Keratinocyte (primary cell): ENCODE measurements at regions not wholly inside any gene's neighbourhood (a gene's known extent, or its start where the extent isn't known, plus 50 kb on each side); places are given as distances from the start of the nearest gene placed in this dataset.

ENCODE experiments used
- DNase-seq: peaks from one replicate; pipeline ENCODE4 v3.0.0-alpha.2; 2011; ENCODE audit warnings: low read depth, missing footprints, low spot score
- FAIRE-seq: peaks from 2 replicates; lab custom pipeline; 2011; peaks lifted over from hg19 to GRCh38; lab: Jason Lieb, UNC
- H2AFZ ChIP-seq: 2 replicates; pipeline ENCODE4 v1.6.0; 2012; ENCODE audit warnings: low read length, control low read depth, inconsistent platforms; ENCODE audit not compliant: control insufficient read depth
- H3K27ac ChIP-seq: 2 replicates; pipeline ENCODE4 v1.5.1; 2011; ENCODE audit warnings: low read length; ENCODE audit not compliant: control insufficient read depth, insufficient read depth
- H3K27me3 ChIP-seq: 3 replicates; pipeline ENCODE4 v1.6.0; 2011; ENCODE audit warnings: low read length; ENCODE audit not compliant: control insufficient read depth, insufficient read depth; ENCODE audit errors: extremely low read depth
- H3K36me3 ChIP-seq, 2 experiments: 2 replicates in 1 of 2; 3 replicates in 1 of 2; pipeline ENCODE4 v1.5.1; 2011; ENCODE audit warnings: low read length in 2 of 2, mild to moderate bottlenecking in 1 of 2; ENCODE audit not compliant: control insufficient read depth in 2 of 2, insufficient read depth in 2 of 2; ENCODE audit errors: extremely low read depth in 1 of 2
- H3K4me1 ChIP-seq: 3 replicates; pipeline ENCODE4 v1.5.1; 2011; ENCODE audit warnings: low read length; ENCODE audit not compliant: control insufficient read depth, insufficient read depth; ENCODE audit errors: extremely low read depth
- H3K4me2 ChIP-seq: 3 replicates; pipeline ENCODE4 v1.6.0; 2011; ENCODE audit warnings: low read depth, low read length; ENCODE audit not compliant: control insufficient read depth, insufficient read depth; ENCODE audit errors: extremely low read depth
- H3K4me3 ChIP-seq, 3 experiments: fragments of 200-600 bp in 1 of 3; sonication (generic) in 1 of 3; 2 replicates in 2 of 3; 3 replicates in 1 of 3; pipeline ENCODE4 v1.5.1; 2011 to 2016; ENCODE audit warnings: low read length in 3 of 3, mild to moderate bottlenecking in 3 of 3, control low read depth in 2 of 3, inconsistent platforms in 1 of 3, low read depth in 1 of 3, mixed read lengths in 1 of 3, mixed run types in 1 of 3, moderate library complexity in 1 of 3; ENCODE audit not compliant: control insufficient read depth in 2 of 3, insufficient read depth in 2 of 3; ENCODE audit errors: extremely low read depth in 1 of 3
- H3K79me2 ChIP-seq: 2 replicates; pipeline ENCODE4 v1.6.0; 2012; ENCODE audit warnings: low read length; ENCODE audit not compliant: control insufficient read depth, insufficient read depth
- H3K9ac ChIP-seq: 3 replicates; pipeline ENCODE4 v1.6.0; 2011; ENCODE audit warnings: low read length; ENCODE audit not compliant: control insufficient read depth, insufficient read depth; ENCODE audit errors: extremely low read depth
- H3K9me1 ChIP-seq: 3 replicates; pipeline ENCODE4 v1.6.0; 2011; ENCODE audit warnings: low read length; ENCODE audit not compliant: control insufficient read depth, insufficient read depth; ENCODE audit errors: extremely low read depth
- H3K9me3 ChIP-seq: 2 replicates; pipeline ENCODE4 v1.5.1; 2012; ENCODE audit warnings: low read depth, low read length; ENCODE audit not compliant: control insufficient read depth
- H4K20me1 ChIP-seq: 3 replicates; pipeline ENCODE4 v1.6.0; 2011; ENCODE audit warnings: low read length; ENCODE audit not compliant: control insufficient read depth, insufficient read depth; ENCODE audit errors: extremely low read depth
- CTCF ChIP-seq, 3 experiments: IDR thresholded peaks in 1 of 3; conservative IDR thresholded peaks in 1 of 3; optimal IDR thresholded peaks in 1 of 3; 2 replicates in 2 of 3; 3 replicates in 1 of 3; pipeline versions ENCODE3 to v1.5.1; 2011; ENCODE audit warnings: low read length in 3 of 3, mild to moderate bottlenecking in 3 of 3, moderate library complexity in 2 of 3, control low read depth in 1 of 3, inconsistent platforms in 1 of 3; ENCODE audit not compliant: insufficient read depth in 2 of 3; ENCODE audit errors: extremely low read depth in 1 of 3
- EZH2 ChIP-seq: IDR thresholded peaks from one replicate; pipeline ENCODE4 v1.6.1; 2012; ENCODE audit warnings: inconsistent platforms, mild to moderate bottlenecking, low read length, moderate library complexity
- dilution Hi-C: fragments of 300-500 bp; cut with MboI; formaldehyde crosslinking; loops from one replicate; pipeline ENCODE4 v1.7.0; 2020; ENCODE audit warnings: low sequenced_read_pairs; ENCODE audit not compliant: extremely low pct_ligation_motif_present

- Histone ChIP-seq H3K4me1 (no peaks in the 10 kb centered on the region), H3K79me2 (no peaks in the 10 kb centered on the region), H3K27me3 (no peaks in the 10 kb centered on the region), H4K20me1 (no peaks in the 10 kb centered on the region), H2AFZ (no peak overlapping the region), H3K4me2 (no peak overlapping the region), H3K9me3 (no peaks in the 10 kb centered on the region), H3K9me1 (no peaks in the 10 kb centered on the region), H3K27ac (no peak overlapping the region), H3K4me3 (no peak overlapping the region), H3K36me3 (no peaks in the 10 kb centered on the region), H3K9ac (no peak overlapping the region)
- TF ChIP-seq EZH2 (no peak), CTCF (optimal IDR thresholded peaks at IDR 0.05 in 1 of 3, IDR thresholded peaks at IDR 0.05 in 1 of 3, conservative IDR thresholded peaks at IDR 0.05 in 1 of 3; ENCODE audit: extremely low read depth in 1 of 3, insufficient read depth in 2 of 3, low read length in 3 of 3) (no peak)
- DNase-seq: no peak
- dilution Hi-C loops: no loop called here
- FAIRE-seq: no peak
Measured at GRCh38 chr13:80712026-80712425, 371.1 kb upstream of the SPRY2 start.

GRCh38 chr13:80708791-80709190 lies 367.9 kb upstream of the SPRY2 start:
- dilution Hi-C loops: no loop called here
- no peak overlapping the region for H2AFZ ChIP-seq
- no peaks in the 10 kb centered on the region for H3K4me1 ChIP-seq
- no peaks in the 10 kb centered on the region for H3K27me3 ChIP-seq
- H3K27ac ChIP-seq: no peak overlapping the region
- H3K9me1 ChIP-seq: no peaks in the 10 kb centered on the region
- no peaks in the 10 kb centered on the region for H4K20me1 ChIP-seq
- TF ChIP-seq CTCF (optimal IDR thresholded peaks at IDR 0.05 in 1 of 3, IDR thresholded peaks at IDR 0.05 in 1 of 3, conservative IDR thresholded peaks at IDR 0.05 in 1 of 3; ENCODE audit: extremely low read depth in 1 of 3, insufficient read depth in 2 of 3, low read length in 3 of 3) (no peak), EZH2 (no peak)
- DNase-seq (no peak), FAIRE-seq (no peak)
- H3K36me3 ChIP-seq: no peaks in the 10 kb centered on the region
- no peak overlapping the region for H3K9ac ChIP-seq
- H3K4me2 ChIP-seq: no peak overlapping the region
- H3K9me3 ChIP-seq: no peaks in the 10 kb centered on the region
- no peak overlapping the region for H3K4me3 ChIP-seq
- no peaks in the 10 kb centered on the region for H3K79me2 ChIP-seq
